ENCODE measurements at regions not wholly inside any gene's neighbourhood (a gene's known extent, or its start where the extent isn't known, plus 50 kb on each side); places are given as distances from the start of the nearest gene placed in this dataset.
A peak's percentile ranks its signal among the peaks of the same experiment; 100 is the strongest.
"Not testable (repeated sequence)": the region's sequence is repeated elsewhere in the genome, so short reads cannot be mapped to it uniquely, and the experiment has no call there.

DNA sequence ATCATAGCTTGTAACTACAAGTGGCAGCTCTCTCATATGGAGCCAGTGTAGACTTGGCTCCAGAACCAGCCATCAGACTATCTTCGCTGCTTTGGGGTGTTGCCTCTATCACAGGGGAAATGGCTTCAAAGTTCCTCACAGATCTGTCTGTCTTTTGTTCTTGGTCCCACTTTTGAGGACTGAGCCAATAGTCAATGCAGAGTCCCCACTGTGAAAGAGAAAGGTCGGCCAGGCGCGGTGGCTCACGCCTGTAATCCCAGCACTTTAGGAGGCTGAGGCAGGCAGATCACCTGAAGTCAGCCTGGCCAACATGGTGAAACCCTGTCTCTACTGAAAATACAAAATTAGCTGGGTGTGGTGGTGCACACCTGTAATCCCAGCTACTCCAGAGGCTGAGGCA lies 86.9 kb upstream of the FZD7 start:
- not testable (repeated sequence) for DNase-seq (ENCODE audit: low spot score)

DNA sequence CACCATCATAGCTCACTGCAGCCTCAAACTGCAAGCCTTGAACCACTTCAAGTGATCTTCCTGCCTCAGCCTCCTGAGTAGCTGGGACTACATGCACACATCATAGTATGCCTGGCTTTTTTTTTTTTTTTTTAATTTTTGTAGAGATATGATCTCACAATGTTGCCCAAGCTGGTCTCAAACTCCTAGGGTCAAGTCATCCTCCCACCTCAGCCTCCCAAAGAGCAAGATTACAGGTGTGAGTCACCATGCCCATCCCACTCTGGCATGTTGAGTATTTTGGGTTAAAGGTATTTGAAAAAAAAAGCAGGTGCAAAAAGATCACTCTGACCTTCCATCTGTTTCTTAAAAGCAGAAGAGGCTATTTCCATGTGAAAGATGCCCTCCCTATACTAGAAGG lies 86.4 kb upstream of the FZD7 start:
- no peak for DNase-seq (ENCODE audit: low spot score)

DNA sequence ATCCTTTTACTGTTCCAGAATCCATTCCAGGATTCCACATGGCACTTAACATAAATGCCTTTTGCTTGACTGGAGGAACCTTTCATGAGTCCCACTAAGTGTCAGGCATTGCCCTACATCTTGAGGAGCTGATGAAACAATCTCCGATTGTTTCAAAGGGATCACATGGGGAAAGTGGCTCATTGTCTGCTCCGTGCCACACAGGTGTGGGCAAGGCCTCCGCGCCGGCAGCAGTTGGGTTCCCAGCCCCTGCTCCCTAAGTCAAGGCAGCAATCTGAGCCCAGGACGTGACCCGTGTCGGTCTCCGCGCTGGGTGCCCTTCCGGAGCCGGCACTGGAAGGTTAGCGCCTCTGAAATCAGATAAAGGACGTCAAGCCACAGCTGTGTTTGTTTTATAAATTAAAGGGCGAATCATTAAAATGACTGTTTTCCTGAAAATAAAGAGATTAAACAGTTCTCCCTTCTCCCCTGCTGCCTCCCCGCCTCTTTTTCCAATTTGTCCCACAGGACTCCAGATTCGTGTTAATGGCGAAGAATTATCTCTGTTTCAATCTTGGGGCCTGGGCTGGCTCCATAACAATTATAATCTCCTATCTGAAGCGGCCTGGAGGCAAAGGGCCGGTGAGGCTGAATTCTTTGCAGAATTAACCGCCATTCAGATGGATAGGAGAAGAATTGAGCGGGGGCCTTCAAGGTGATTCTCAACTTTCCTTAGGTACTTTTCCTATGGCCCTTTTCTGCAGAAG lies 84.3 kb upstream of the FZD7 start:
- peak; percentile 48 for DNase-seq (ENCODE audit: low spot score)

DNA sequence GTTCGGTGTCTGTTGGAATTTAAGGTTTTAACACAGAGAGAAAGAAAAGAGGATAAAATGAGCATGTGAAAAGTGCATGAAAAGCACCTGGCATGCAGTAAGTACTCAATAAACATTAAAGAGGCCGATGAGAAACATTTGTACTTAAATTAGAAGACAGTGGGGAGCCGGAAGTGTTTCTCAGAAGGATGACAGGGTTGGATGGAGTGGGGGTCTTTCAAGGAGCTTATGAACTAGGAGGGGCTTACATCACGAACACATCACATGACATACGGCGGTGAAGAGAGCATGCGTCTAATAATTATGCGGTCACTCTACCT lies 83.8 kb upstream of the FZD7 start:
- DNase-seq (ENCODE audit: low spot score), result no peak

DNA sequence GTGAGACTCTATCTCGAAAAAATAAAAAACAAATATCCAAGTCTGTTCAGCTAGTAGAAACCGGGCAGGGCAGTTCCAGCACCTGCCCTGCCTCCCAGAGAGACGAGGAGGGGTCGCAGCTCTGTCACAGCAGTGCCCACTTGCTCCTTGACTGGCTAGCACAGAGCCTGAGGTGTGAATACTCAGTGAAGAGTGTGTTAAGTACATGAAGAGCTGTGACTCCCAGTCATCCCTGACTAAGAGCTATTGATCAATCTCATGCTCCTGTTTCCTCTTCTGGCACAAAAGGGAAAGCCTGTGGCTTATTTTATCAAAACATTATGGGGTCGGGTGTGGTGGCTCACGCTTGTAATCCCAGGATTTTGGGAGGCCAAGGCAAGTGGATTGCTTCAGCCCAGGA lies 83.0 kb upstream of the FZD7 start:
- DNase-seq (ENCODE audit: low spot score), result no peak

DNA sequence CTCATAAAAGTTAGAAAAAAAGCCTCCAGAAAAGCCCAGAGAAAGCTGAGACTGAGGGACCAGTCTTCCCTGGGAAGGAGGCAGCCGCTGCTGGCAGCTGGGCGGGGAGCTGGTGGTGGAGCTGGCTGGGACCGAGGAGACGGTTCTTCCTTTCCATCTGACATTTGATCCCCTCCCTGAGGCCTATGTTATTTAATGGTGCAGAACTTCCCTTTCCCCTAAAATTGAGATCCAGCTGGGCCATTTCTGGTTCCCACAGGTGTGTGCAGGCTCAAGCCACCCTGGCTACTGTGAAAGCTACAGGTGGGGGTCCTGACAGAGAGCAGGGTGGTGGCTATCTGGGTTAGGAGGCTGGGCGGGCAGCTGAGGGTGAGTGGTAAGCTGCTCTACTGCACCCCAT lies 81.5 kb upstream of the FZD7 start:
- DNase-seq (ENCODE audit: low spot score), result peak; percentile 79

DNA sequence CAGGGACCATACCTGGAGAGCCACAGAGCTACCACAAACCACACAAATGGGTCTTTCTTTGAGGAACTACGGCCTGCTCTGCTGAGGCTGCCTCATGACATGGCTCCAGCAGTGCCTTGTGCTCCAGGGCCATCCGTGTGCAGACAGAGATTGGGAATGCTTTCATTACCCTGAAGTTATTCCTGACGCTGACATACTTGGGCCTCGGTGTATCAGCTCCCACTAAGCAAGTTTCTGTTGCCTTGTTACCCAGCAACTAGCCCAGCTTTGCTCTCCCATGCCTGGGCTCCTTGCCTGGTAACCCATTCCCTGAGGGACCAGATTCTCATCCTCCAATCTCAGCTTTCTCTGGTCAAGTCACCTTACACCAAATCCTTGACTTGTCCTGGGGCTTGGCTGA lies 80.3 kb upstream of the FZD7 start:
- no peak for DNase-seq (ENCODE audit: low spot score)

DNA sequence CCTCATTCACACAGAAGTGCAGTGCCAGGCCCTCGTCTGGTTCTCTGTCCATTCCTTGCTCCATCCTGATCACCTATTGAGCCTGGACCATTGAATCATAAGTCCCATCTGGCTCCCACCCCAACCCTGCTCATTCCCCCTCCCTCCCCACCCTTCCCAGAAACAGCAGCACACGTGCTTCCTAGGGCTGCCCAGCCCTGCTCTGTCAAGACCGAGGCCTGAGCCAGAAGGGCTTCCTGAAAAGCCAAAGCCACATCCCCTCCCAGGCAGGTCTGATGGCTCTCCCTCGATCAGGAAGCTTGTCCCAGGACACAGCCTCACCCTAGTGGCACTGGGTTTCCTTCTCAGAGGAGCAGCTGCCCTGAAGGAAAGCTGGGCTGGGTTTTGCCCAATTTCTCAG lies 79.8 kb upstream of the FZD7 start:
- DNase-seq (ENCODE audit: low spot score), result no peak

DNA sequence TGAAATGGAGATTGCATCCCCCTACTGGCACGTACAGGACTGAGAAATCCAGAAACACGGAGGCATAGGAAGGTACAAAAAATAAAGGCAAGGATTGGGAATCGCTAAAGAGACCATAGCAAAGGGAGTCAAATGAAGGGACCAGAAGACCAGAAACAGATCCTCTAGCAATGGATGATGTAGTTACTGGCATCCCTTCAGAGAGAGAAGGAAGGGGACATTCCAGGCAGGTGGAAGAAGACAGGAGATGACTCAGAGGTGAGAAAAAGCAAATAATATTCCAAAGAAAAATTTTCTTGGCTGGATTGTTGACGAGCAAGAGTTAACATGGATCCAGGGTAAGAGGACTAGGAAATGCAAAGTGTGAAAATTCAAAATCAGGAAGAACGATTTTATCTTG lies 78.4 kb upstream of the FZD7 start:
- no peak for DNase-seq (ENCODE audit: low spot score)

DNA sequence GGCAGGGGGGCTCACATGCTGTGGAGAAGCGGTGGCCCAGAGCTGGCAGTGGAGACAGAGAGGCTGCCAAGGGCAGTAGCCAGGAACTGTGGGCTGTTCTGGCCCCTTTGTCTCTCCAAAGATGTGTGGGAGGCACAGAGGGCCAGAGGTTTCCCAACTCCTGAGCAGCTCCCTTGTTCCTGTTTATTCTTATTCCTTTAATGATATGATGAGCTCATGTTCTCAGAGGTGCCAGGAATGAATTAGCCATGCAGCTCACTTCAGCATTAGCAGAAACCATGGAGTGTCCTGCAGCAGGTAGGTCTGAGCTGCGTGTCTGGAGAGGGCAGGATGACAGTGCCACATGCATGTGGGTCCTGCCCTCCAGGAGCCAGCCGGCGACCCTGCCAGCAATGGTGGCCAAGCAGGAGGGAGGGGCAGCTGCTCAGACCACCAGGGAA lies 77.9 kb upstream of the FZD7 start:
- DNase-seq (ENCODE audit: low spot score), result no peak

DNA sequence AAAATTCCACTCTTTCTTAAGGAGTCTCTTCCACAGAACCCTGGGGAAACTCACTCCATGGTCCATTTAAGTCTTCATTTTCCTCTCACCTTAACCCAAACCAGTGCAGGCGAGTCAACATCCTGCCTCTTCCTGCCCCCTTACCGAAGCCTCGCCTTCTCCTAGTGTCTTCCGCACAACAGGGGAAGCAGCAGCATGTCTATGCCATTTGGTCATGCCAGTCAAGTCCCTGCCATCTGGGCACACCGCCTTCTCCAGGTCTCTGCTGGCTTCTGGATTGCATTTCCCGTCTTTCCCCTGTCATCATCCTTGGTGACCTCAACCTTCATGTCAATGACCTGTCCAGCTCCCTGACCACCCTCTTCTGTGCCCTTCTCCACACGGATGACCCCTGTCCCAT lies 77.3 kb upstream of the FZD7 start:
- no peak for DNase-seq (ENCODE audit: low spot score)

DNA sequence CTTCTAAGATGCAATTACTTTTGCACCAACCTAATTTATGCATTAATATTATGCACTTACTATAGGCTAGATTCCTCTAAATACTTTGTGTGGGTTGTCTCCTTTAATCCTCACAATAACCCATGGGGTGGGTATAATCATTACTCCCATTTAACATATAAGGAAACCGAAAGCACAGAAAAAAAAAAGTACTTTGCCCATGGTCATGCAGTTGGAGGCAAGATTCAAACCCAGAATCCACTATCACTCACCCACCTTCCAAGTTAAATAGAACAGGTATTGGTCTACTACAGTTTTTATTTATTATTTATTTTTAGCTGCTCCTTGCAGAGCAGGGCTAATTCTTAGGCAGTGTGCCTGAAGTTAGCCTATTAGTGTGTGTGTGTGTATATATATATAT lies 76.6 kb upstream of the FZD7 start:
- DNase-seq (ENCODE audit: low spot score), result no peak

DNA sequence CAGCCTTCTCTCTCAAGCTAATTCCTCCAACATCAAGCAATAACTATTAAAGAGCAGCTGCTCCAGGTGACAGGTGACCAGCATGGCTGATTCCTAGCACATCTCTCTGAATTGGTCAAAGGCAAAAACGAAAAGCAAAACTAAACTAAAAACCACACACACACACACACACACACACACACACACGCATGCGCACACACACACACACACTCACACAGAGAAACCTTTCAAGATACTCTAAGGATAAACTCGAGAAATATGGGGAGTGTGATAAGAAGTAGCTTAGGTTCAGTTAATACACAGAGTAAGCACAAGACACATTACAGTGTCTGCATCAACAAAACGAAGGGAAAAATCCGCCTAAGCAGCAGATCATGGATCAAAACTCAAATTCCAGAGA lies 74.5 kb upstream of the FZD7 start:
- no peak for DNase-seq (ENCODE audit: low spot score)

DNA sequence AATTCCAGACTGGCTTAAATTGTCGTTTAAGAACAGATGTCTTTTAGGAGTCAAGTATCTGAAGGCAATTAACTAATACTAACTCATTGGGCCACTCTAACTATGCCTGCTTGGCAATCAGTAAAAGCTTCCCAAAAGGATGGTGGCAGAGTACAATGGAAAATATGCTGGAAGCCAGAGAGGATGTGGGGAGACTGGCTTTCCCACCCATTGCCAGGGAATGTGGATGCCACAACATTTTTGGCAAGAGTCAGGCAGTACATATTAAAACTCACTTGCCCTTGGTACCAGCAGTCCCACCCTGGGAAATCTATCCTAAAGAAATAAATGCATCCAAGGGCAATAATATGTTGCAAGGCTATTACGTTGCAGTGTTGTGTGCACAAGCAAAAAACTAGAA lies 74.0 kb upstream of the FZD7 start:
- no peak for DNase-seq (ENCODE audit: low spot score)

DNA sequence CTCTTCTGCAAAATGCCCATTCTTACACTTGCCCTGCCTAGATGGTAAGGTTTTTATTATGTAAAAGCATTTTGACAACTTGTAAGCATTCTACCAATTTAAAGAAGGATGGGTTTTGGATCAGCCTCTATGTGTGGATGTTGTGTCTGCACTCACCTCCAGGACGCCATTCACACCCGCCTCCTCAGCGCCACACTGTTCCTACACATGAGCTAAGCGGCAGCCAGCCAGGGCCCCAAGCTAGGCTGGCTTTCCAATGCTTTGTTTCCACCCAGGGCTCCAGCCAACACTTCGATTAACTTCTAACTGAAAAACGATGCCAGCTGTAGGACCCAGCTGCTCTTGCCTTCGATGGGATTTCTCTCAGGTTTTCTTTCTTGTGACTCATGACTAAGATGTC lies 73.3 kb upstream of the FZD7 start:
- DNase-seq (ENCODE audit: low spot score), result no peak

DNA sequence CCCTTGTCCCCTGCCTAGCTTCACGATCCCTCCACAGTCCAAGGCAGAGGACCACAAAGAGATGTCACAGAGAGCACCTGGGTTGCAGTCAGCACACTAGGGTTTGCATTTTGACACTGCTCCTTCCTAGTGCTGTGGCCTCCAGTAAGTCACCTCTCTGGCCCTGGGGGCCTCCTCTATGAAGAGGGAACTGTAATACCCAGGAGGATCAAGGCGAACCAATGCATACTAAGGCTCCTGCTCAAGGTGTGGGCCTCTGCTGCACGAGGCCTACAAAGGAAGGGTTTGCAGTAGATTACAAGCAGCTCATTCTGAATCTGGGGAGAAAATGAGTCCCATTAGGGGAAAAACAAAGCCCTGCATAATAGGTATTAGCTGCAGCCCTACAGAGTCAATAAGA lies 72.3 kb upstream of the FZD7 start:
- no peak for DNase-seq (ENCODE audit: low spot score)

DNA sequence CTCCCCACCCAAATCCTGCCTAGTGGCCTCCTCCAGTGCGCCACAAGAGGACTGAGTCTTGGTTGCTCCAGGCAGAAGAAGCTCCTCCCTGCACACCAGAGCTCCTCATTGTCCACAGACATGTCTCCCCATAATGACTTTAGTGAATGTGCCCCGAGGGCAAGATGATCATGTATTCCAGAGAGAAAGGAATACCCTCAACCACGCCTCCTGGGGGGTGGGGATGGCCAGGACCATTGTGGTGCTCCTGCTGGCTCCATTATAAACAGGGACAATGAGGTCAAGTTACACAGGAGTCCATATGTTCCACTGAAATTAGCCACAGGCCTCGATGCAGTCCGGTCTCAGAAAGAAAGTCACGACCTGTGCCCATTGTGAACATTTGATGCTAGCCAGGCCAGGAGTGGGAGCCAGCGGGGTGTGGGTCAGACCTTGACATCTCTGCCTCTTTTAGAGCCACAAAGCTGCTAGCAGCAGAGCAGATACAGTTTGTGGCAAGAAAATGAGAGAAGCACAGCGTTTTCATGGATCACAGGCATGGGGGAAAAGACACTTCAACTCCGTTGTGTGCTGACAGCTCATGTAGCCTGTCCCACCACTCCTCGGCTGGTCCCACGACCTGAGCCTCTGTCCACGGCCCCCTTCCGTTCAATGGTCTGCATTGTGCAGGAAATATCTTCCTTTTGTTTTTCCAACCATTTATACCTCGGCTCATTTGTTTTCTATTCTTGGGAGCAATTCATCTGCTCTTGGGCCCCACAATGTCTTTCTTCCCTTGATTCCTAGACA lies 70.7 kb upstream of the FZD7 start:
- no peak for DNase-seq (ENCODE audit: low spot score)

DNA sequence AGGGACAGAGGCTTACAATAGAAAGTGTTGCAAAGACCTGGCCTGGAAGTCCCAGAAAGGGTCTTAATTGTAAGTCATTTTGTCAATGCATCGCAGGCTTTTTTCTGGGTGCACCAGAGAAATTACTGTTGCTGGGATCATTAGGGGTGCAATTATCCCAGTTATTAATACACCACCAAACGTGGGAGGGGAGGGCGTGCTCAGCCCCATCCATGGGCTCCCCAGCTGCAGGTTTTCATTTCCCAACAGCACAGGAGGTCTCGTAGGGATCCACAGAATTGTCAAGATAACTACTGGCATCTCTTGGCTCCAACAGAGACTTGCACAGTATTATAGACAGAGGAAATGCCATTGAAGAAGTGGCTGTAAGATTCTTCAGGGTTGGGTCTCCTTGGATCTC lies 69.6 kb upstream of the FZD7 start:
- DNase-seq (ENCODE audit: low spot score), result no peak

DNA sequence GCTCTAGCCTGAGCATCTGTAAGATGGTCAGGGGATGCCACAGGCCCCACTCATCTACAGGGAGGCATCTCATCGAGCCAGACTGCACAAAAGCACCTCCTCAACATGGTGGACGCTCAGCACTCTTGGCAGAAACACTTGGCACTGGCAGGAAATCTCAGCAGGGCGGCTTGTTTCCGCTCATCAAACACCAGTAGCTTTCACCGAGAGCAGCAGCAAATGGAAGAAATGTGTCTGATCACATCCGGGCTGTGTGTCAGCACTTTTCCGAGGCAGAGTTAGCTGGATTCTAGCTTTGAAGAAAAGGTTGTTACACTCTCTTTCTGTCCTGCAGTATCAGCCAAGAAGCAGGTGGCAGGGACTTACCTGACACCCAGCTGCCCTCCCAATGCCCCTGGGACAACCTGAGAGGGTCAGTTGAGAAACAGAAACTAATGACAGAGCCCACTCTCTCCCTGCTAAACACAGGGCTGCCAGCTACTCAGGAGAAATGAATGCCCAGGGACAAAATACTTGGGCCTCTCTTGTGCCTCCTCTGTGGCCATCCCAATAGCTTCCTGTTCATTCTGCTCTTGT lies 68.9 kb upstream of the FZD7 start:
- DNase-seq (ENCODE audit: low spot score), result no peak

DNA sequence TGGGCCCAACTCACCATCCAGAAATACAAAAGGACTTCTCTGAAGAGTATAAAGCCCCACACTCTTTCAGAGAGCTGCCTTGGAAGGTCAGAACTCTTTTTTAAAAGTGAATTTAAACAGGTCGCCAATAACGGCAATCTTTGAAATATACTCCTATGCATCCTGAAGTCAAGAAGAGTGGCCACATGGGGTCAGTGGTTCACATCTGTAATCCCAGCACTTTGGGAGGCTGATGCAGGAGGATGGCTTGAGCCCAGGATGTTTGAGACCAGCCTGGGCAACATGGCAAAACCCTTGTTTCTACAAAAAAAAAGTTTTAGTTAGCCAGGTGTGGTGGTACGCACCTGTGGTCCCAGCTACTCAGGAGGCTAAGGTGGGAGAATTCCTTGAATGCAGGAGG lies 68.1 kb upstream of the FZD7 start:
- no peak for DNase-seq (ENCODE audit: low spot score)

DNA sequence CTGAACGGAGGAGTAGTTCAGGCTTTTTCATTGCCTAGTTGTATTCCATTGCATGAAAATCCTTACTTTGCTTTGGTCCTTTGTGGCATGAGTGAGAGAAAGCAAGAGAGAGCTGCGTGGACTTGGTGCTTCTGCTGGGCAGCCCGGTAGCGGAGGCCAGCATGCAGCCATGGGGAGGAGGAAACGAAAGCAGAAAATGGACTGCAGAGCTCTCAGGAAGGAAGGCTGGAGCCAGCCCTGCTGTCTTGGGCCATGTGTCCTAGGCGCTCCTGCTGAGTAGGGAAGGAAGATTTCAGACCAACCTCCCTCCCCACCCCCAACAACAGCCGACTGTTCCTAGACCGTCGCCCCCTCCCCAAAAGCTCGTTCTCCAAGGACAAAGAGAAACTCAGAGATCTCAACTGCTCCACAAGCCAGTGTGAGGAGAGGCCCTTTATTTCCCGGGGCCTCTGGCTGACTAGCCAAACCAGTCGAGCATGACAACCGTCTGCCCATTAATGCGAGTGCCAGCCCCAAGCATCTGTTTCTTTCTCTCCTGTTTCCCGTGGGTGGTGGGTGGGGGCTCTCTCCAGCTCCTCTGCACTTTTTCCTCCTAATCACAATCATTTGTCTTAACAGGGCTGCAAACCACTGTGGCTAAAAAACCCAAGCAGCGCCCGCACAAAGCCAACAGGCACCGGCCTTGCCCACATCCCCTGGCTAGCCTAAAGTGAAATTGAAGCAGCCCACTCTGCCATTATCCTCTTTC lies 66.8 kb upstream of the FZD7 start:
- DNase-seq (ENCODE audit: low spot score), result no peak

DNA sequence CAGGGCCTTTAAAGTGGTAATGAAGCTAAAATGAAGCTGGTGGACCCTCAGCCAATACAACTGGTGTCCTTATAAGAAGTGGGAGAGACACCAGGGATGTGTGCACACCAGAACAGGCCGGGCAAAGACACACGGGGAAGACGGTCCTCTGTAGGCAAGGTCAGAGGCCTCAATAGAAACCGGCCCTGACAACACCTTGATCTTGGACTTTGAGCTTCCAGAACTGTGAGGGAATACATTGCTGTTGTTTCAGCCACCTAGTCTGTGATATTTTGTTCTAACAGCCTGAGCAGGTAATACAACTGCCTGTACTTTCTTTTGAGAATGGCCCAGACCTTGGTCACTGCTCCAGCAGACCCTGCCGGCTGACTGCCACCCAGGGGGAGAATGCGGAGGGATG lies 65.6 kb upstream of the FZD7 start:
- no peak for DNase-seq (ENCODE audit: low spot score)

DNA sequence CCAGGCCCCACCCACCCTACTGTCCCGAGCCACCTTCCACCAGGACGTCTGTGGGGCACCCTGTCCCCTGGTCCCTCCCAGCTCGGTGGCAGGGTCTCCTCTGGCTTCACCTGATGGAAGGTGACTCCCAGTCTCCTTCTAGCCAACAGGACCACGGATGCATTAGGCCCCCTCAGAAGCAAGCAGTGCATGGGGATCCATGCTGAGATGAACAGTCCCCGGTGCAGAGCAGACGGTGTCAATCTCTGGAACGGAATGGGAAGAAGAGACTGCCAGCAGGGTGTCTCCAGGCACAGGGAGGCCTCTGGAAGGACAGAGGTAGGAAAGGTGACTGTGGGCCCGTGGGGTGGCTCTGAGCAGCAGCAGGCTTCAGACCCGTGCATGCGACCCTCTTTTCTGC lies 65.2 kb upstream of the FZD7 start:
- no peak for DNase-seq (ENCODE audit: low spot score)
